Liver (tissue), 8 donors: ENCODE measurements at regions not wholly inside any gene's neighbourhood (a gene's known extent, or its start where the extent isn't known, plus 50 kb on each side); places are given as distances from the start of the nearest gene placed in this dataset.

Experiments used
- DNase-seq: peaks from one replicate; pipeline ENCODE4 v3.0.0-alpha.2; 2017; ENCODE audit warnings: low spot score
- H3K27ac ChIP-seq, 2 donors: one replicate each; pipeline ENCODE4 v1.7.0; 2013; ENCODE audit warnings: inconsistent platforms in 2 of 2, low read length in 2 of 2, control low read depth in 1 of 2, low read depth in 1 of 2, mild to moderate bottlenecking in 1 of 2
- H3K27me3 ChIP-seq, 4 donors: one replicate each; pipeline versions ENCODE4 v1.6.1 to v1.7.0; 2013; ENCODE audit warnings: low read length in 3 of 4, inconsistent platforms in 1 of 4, mild to moderate bottlenecking in 1 of 4, moderate library complexity in 1 of 4; ENCODE audit not compliant: control insufficient read depth in 4 of 4, insufficient read depth in 4 of 4
- H3K36me3 ChIP-seq, 4 donors: one replicate each; pipeline versions ENCODE4 v1.6.1 to v1.7.0; 2013; ENCODE audit warnings: low read length in 3 of 4, mild to moderate bottlenecking in 3 of 4, low read depth in 1 of 4, moderate library complexity in 1 of 4; ENCODE audit not compliant: control insufficient read depth in 4 of 4, insufficient read depth in 3 of 4
- H3K4me1 ChIP-seq, 4 donors: one replicate each; pipeline versions ENCODE4 v1.6.1 to v1.7.0; 2013; ENCODE audit warnings: low read length in 3 of 4, mild to moderate bottlenecking in 3 of 4, moderate library complexity in 1 of 4; ENCODE audit not compliant: control insufficient read depth in 4 of 4, insufficient read depth in 4 of 4
- H3K4me3 ChIP-seq, 3 donors: one replicate each; pipeline versions ENCODE4 v1.6.1 to v1.7.0; 2013; ENCODE audit warnings: low read length in 3 of 3, control low read depth in 1 of 3, low read depth in 1 of 3, mild to moderate bottlenecking in 1 of 3
- H3K9ac ChIP-seq, 2 donors: one replicate each; pipeline ENCODE4 v1.7.0; 2013; ENCODE audit warnings: low read length in 2 of 2, mild to moderate bottlenecking in 2 of 2, moderate library complexity in 2 of 2, control low read depth in 1 of 2, low read depth in 1 of 2
- H3K9me3 ChIP-seq, 4 donors: one replicate each; pipeline versions ENCODE4 v1.6.1 to v1.7.0; 2013; ENCODE audit warnings: low read length in 3 of 4; ENCODE audit not compliant: control insufficient read depth in 4 of 4
- FOXA1 ChIP-seq: IDR thresholded peaks from 2 replicates; pipeline ENCODE4 v1.6.1; 2016; ENCODE audit warnings: antibody characterized with exemption
- FOXA2 ChIP-seq: IDR thresholded peaks from 2 replicates; pipeline ENCODE4 v1.6.1; 2016; ENCODE audit warnings: antibody characterized with exemption
- HNF4G ChIP-seq: IDR thresholded peaks from 2 replicates; pipeline ENCODE4 v1.6.1; 2016; ENCODE audit warnings: antibody characterized with exemption
- MAX ChIP-seq: IDR thresholded peaks from 2 replicates; pipeline ENCODE4 v1.6.1; 2016; ENCODE audit warnings: antibody characterized with exemption
- NR2F2 ChIP-seq: IDR thresholded peaks from 2 replicates; pipeline ENCODE4 v1.6.1; 2016; ENCODE audit warnings: antibody characterized with exemption
- RAD21 ChIP-seq, 2 donors: IDR thresholded peaks; 2 replicates each; pipeline ENCODE4 v1.6.1; 2016; ENCODE audit warnings: antibody characterized with exemption in 2 of 2, mild to moderate bottlenecking in 2 of 2
- SP1 ChIP-seq: IDR thresholded peaks from 2 replicates; pipeline ENCODE4 v1.6.1; 2018; ENCODE audit warnings: antibody characterized with exemption, mild to moderate bottlenecking
- TAF1 ChIP-seq: conservative IDR thresholded peaks from 2 replicates; pipeline ENCODE4 v1.6.1; 2016; ENCODE audit warnings: antibody characterized with exemption, mild to moderate bottlenecking
- YY1 ChIP-seq: IDR thresholded peaks from 2 replicates; pipeline ENCODE4 v1.6.1; 2016; ENCODE audit warnings: antibody characterized with exemption, mild to moderate bottlenecking
- ZBTB33 ChIP-seq: IDR thresholded peaks from 2 replicates; pipeline ENCODE4 v1.6.1; 2016; ENCODE audit warnings: antibody characterized with exemption
- WGBS: extraction: QIAGEN DNeasy Blood & Tissue Kit; methylation state at CpG from one replicate; pipeline ENCODE4 v1.1.7; 2013; 5-methylcytosine and 5-hydroxymethylcytosine counted together
- TF ChIP-seq, protein P1 (sequence below): IDR thresholded peaks from 2 replicates; pipeline ENCODE4 v1.6.1; 2016; ENCODE audit warnings: antibody characterized with exemption, mild to moderate bottlenecking
- TF ChIP-seq, protein P2 (sequence below): fragments of 150-350 bp; IDR thresholded peaks from 2 replicates; pipeline ENCODE4 v1.5.1; 2017; ENCODE audit warnings: improper control_type of control experiment, low read depth, low read length; ENCODE audit not compliant: missing input control
- TF ChIP-seq, protein P3 (sequence below): IDR thresholded peaks from 2 replicates; pipeline ENCODE4 v1.6.1; 2016; ENCODE audit warnings: antibody characterized with exemption
- donor health status: healthy.
- donor health status: healthy.
- donor health status: healthy.
- donor health status: healthy.
- donor health status: healthy.

GRCh38 chr14:97180304-97181200 lies 383.4 kb downstream of the VRK1 start (continued):
- TF ChIP-seq, protein P1, sequence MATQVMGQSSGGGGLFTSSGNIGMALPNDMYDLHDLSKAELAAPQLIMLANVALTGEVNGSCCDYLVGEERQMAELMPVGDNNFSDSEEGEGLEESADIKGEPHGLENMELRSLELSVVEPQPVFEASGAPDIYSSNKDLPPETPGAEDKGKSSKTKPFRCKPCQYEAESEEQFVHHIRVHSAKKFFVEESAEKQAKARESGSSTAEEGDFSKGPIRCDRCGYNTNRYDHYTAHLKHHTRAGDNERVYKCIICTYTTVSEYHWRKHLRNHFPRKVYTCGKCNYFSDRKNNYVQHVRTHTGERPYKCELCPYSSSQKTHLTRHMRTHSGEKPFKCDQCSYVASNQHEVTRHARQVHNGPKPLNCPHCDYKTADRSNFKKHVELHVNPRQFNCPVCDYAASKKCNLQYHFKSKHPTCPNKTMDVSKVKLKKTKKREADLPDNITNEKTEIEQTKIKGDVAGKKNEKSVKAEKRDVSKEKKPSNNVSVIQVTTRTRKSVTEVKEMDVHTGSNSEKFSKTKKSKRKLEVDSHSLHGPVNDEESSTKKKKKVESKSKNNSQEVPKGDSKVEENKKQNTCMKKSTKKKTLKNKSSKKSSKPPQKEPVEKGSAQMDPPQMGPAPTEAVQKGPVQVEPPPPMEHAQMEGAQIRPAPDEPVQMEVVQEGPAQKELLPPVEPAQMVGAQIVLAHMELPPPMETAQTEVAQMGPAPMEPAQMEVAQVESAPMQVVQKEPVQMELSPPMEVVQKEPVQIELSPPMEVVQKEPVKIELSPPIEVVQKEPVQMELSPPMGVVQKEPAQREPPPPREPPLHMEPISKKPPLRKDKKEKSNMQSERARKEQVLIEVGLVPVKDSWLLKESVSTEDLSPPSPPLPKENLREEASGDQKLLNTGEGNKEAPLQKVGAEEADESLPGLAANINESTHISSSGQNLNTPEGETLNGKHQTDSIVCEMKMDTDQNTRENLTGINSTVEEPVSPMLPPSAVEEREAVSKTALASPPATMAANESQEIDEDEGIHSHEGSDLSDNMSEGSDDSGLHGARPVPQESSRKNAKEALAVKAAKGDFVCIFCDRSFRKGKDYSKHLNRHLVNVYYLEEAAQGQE: no peak

DNA sequence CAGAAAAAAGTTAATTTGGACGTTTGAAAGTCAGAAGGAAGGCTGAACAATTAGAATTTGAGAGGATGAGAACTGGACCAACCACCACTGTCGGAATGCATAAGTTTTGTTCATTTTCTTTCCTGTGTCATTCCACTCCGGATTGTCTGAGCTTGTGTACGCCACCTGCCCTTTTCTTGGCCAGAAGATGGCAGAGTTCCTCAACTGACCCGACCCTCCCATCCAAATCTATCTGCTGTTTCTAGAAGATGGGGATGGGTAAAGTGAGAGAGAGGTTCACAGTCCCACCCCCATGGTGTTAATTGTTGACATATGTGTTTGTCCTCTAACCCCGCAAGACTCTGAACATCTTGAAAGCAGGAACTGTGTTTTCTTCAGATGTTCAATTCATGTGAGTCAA lies 388.0 kb downstream of the VRK1 start:
- Histone ChIP-seq H3K27ac (no peak overlapping the region), H3K4me1 (no peaks in the 10 kb centered on the region), H3K36me3 (no peaks in the 10 kb centered on the region), H3K4me3 (no peak overlapping the region), H3K9me3 (no peaks in the 10 kb centered on the region), H3K9ac (no peak overlapping the region), H3K27me3 (no peaks in the 10 kb centered on the region)
- WGBS: 22% methylated on average over 6 of the region's 6 CpGs
- TF ChIP-seq, protein P2, sequence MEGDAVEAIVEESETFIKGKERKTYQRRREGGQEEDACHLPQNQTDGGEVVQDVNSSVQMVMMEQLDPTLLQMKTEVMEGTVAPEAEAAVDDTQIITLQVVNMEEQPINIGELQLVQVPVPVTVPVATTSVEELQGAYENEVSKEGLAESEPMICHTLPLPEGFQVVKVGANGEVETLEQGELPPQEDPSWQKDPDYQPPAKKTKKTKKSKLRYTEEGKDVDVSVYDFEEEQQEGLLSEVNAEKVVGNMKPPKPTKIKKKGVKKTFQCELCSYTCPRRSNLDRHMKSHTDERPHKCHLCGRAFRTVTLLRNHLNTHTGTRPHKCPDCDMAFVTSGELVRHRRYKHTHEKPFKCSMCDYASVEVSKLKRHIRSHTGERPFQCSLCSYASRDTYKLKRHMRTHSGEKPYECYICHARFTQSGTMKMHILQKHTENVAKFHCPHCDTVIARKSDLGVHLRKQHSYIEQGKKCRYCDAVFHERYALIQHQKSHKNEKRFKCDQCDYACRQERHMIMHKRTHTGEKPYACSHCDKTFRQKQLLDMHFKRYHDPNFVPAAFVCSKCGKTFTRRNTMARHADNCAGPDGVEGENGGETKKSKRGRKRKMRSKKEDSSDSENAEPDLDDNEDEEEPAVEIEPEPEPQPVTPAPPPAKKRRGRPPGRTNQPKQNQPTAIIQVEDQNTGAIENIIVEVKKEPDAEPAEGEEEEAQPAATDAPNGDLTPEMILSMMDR: peak; percentile 22
- TF ChIP-seq FOXA1 (no peak), RAD21 (IDR thresholded peaks at IDR 0.05) (peak; percentile 57 to 71)
- DNase-seq: no peak

GRCh38 chr14:97187916-97188315 lies 390.7 kb downstream of the VRK1 start:
- Histone ChIP-seq H3K9ac (no peak overlapping the region), H3K4me3 (no peak overlapping the region), H3K4me1 (no peaks in the 10 kb centered on the region), H3K9me3 (no peaks in the 10 kb centered on the region), H3K27ac (no peak overlapping the region), H3K27me3 (no peaks in the 10 kb centered on the region), H3K36me3 (no peaks in the 10 kb centered on the region)
- WGBS: 44% methylated on average over 2 of the region's 2 CpGs
- TF ChIP-seq, protein P2: no peak
- TF ChIP-seq HNF4G: no peak
- TF ChIP-seq RAD21 (IDR thresholded peaks at IDR 0.05): no peak
- no peak for TF ChIP-seq ZBTB33
- no peak for TF ChIP-seq FOXA1
- no peak for TF ChIP-seq MAX
- TF ChIP-seq, protein P1: no peak
- TF ChIP-seq, protein P3, sequence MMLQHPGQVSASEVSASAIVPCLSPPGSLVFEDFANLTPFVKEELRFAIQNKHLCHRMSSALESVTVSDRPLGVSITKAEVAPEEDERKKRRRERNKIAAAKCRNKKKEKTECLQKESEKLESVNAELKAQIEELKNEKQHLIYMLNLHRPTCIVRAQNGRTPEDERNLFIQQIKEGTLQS: no peak
- no peak for TF ChIP-seq TAF1
- TF ChIP-seq NR2F2: no peak
- no peak for TF ChIP-seq FOXA2
- TF ChIP-seq SP1: no peak
- no peak for TF ChIP-seq YY1
- DNase-seq: no peak
